ENCODE measurements at regions not wholly inside any gene's neighbourhood (a gene's known extent, or its start where the extent isn't known, plus 50 kb on each side); places are given as distances from the start of the nearest gene placed in this dataset.
"Not testable (repeated sequence)": the region's sequence is repeated elsewhere in the genome, so short reads cannot be mapped to it uniquely, and the experiment has no call there.

DNA sequence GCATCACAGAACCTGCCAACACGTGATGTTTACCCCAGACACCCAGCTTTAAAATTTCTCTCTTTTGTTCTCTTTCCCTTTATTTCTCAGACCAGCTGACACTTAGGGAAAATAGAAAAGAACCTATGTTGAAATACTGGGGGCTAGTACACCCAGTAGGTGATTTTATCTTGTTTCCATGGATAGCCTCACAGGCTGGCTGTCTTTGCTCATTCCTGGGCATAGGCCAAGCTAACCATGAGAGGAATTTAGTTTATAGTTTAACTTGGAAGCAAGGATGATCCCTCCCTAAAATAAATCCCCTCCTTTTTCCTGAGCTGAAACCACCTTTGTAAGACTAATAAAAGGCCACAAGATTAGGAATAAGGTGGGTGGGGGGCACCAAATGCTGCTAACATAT lies 362.7 kb downstream of the GJA1 start:
- not testable (repeated sequence) for H3K9me3 ChIP-seq (ENCODE audit: low read depth, low read length); H3K4me3 ChIP-seq (ENCODE audit: low read length); H3K4me1 ChIP-seq (ENCODE audit: insufficient read depth, low read length); H3K27me3 ChIP-seq (ENCODE audit: insufficient read depth, low read length)

GRCh38 chr6:121799574-121799973 lies 364.1 kb downstream of the GJA1 start:
- no peak overlapping the region for H3K4me3 ChIP-seq (ENCODE audit: low read length)
- no peaks in the 10 kb centered on the region for H3K4me1 ChIP-seq (ENCODE audit: insufficient read depth, low read length)
- H3K9me3 ChIP-seq (ENCODE audit: low read depth, low read length), result no peaks in the 10 kb centered on the region
- H3K27me3 ChIP-seq (ENCODE audit: insufficient read depth, low read length), result no peaks in the 10 kb centered on the region

- Histone ChIP-seq H3K4me1 (ENCODE audit: insufficient read depth, low read length) (no peaks in the 10 kb centered on the region), H3K27me3 (ENCODE audit: insufficient read depth, low read length) (no peaks in the 10 kb centered on the region), H3K4me3 (ENCODE audit: low read length) (no peak overlapping the region), H3K9me3 (ENCODE audit: low read depth, low read length) (no peaks in the 10 kb centered on the region)
These were observed 364.6 kb downstream of the GJA1 start for GRCh38 chr6:121800047-121800446.

GRCh38 chr6:121806116-121806515 lies 370.7 kb downstream of the GJA1 start:
- Histone ChIP-seq H3K27me3 (ENCODE audit: insufficient read depth, low read length) (no peaks in the 10 kb centered on the region), H3K9me3 (ENCODE audit: low read depth, low read length) (no peaks in the 10 kb centered on the region), H3K4me1 (ENCODE audit: insufficient read depth, low read length) (no peaks in the 10 kb centered on the region), H3K4me3 (ENCODE audit: low read length) (no peak overlapping the region)

- Histone ChIP-seq H3K27me3 (ENCODE audit: insufficient read depth, low read length) (no peaks in the 10 kb centered on the region), H3K4me1 (ENCODE audit: insufficient read depth, low read length) (no peaks in the 10 kb centered on the region), H3K9me3 (ENCODE audit: low read depth, low read length) (no peaks in the 10 kb centered on the region), H3K4me3 (ENCODE audit: low read length) (no peak overlapping the region)
These were observed 373.8 kb downstream of the GJA1 start for GRCh38 chr6:121809211-121809610.

GRCh38 chr6:121810158-121811032 lies 374.9 kb downstream of the GJA1 start:
- Histone ChIP-seq H3K27me3 (ENCODE audit: insufficient read depth, low read length) (no peaks in the 10 kb centered on the region), H3K4me1 (ENCODE audit: insufficient read depth, low read length) (no peaks in the 10 kb centered on the region), H3K9me3 (ENCODE audit: low read depth, low read length) (no peaks in the 10 kb centered on the region), H3K4me3 (ENCODE audit: low read length) (no peak overlapping the region)

- no peaks in the 10 kb centered on the region for H3K27me3 ChIP-seq (ENCODE audit: insufficient read depth, low read length)
- H3K4me1 ChIP-seq (ENCODE audit: insufficient read depth, low read length), result no peaks in the 10 kb centered on the region
- no peaks in the 10 kb centered on the region for H3K9me3 ChIP-seq (ENCODE audit: low read depth, low read length)
- H3K4me3 ChIP-seq (ENCODE audit: low read length), result no peak overlapping the region
These were observed 375.7 kb downstream of the GJA1 start for GRCh38 chr6:121811106-121811505.

DNA sequence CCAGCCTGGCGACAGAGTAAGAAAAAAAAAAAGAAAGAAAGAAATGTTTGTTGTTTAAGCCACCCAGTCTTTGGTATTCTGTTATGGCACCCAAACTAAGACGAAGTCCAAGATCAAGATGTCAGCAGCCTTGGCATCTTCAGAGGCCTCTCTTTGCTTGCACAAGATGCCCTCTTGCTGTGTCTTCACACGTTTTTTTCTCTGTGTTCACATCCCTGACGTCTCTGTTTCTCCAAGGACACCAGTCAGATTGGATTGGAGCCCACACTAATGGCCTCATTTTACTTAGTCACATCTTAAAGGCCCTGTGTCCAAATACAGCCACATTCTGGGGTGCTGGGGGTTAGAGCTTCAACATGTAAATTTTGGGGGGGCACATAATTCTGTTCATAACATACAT lies 380.9 kb downstream of the GJA1 start:
- Histone ChIP-seq H3K27me3 (ENCODE audit: insufficient read depth, low read length) (no peaks in the 10 kb centered on the region), H3K4me3 (ENCODE audit: low read length) (no peak overlapping the region), H3K4me1 (ENCODE audit: insufficient read depth, low read length) (no peaks in the 10 kb centered on the region), H3K9me3 (ENCODE audit: low read depth, low read length) (no peaks in the 10 kb centered on the region)

- H3K27me3 ChIP-seq (ENCODE audit: insufficient read depth, low read length), result no peaks in the 10 kb centered on the region
- no peaks in the 10 kb centered on the region for H3K4me1 ChIP-seq (ENCODE audit: insufficient read depth, low read length)
- H3K9me3 ChIP-seq (ENCODE audit: low read depth, low read length), result no peaks in the 10 kb centered on the region
- H3K4me3 ChIP-seq (ENCODE audit: low read length), result no peak overlapping the region
These were observed 381.6 kb downstream of the GJA1 start for GRCh38 chr6:121816906-121817540.

DNA sequence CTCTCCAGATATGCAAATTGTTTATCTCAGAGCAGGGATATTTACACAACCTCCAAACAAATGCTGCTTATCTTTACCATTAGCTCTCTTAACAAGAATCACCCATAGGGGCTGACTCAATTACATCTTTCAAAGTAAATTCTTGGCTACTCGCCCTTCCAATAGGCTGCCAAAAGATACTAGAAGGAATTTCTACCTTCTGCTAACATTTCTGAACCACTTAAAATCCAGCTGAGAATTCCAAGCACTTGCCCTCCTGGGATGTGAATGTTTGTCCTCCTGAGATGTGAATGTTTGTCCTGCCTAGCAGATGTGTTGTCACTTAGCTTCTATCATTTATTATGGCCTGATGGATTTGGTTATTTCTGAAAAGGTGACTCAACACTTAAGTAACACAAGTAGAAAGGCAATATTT lies 388.0 kb downstream of the GJA1 start:
- H3K4me1 ChIP-seq (ENCODE audit: insufficient read depth, low read length), result no peaks in the 10 kb centered on the region
- H3K27me3 ChIP-seq (ENCODE audit: insufficient read depth, low read length), result no peaks in the 10 kb centered on the region
- no peaks in the 10 kb centered on the region for H3K9me3 ChIP-seq (ENCODE audit: low read depth, low read length)
- no peak overlapping the region for H3K4me3 ChIP-seq (ENCODE audit: low read length)

DNA sequence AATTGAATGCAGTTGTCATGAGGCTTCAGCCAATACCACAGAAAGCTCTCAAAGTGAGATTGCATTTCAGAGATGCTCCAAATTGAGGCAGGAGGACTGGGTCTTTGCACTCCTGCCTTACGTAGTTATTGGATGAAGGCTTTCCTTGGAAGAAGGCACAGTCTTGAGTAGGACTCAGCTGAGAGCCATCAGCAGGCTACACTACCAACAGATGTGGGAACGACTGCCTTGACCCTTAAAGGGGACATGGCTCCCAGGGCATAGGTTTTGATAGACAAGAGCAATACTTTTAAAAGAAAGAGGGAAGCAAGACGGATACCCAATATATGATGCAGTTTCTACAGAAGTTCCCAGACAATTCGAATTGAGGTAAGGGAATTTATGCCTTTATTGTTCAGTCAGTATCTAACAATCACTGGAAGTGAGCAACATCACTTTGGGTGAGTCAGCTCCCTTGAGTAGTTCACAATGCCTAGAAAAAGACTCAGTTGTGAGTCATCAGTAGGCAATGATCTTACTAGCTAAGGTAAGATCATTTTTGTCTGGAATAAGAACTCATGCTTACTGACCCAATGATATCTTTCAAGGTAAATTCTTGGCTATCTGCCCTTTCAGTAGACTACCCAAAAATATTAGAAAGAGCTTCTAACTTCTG lies 390.8 kb downstream of the GJA1 start:
- Histone ChIP-seq H3K4me3 (ENCODE audit: low read length) (no peak overlapping the region), H3K27me3 (ENCODE audit: insufficient read depth, low read length) (no peaks in the 10 kb centered on the region), H3K4me1 (ENCODE audit: insufficient read depth, low read length) (no peaks in the 10 kb centered on the region), H3K9me3 (ENCODE audit: low read depth, low read length) (no peaks in the 10 kb centered on the region)

DNA sequence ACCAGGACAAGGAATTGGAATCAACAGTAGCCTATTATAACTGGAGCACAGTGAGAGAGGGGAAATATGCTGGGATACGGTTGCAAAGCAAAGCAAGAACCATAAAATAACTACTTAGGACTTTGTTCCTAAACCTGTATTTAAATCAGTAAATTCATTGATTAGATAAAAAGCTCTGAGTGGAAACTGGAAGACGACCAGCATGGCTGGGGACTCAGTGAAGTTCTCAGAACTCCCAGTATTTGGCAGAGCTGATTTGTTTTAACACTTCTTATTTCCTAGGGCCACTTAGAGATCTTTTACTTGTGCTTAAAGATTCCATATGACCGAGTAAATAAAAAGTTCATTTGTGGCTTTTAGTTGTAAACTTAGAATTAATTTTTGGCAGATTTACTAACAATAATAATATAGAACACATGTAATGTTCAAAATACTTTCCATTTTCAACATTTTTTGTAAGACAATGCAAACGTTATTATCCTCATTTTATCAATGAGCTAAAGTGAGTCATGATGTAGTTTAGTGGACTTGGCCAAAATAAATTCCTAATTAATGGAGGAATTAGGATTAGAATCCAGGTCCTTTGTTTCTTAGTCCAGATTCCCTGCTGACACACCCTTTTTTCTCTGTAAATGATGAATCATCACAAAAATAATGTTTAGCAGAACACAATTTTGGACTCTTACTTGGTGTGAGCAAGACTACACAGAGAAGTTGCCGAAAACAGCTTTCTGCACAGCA lies 392.9 kb downstream of the GJA1 start:
- H3K27me3 ChIP-seq (ENCODE audit: insufficient read depth, low read length), result no peaks in the 10 kb centered on the region
- no peaks in the 10 kb centered on the region for H3K4me1 ChIP-seq (ENCODE audit: insufficient read depth, low read length)
- H3K9me3 ChIP-seq (ENCODE audit: low read depth, low read length), result no peaks in the 10 kb centered on the region

GRCh38 chr6:121830736-121831135 lies 395.3 kb downstream of the GJA1 start:
- Histone ChIP-seq H3K4me1 (ENCODE audit: insufficient read depth, low read length) (no peaks in the 10 kb centered on the region), H3K9me3 (ENCODE audit: low read depth, low read length) (no peaks in the 10 kb centered on the region), H3K4me3 (ENCODE audit: low read length) (no peak overlapping the region), H3K27me3 (ENCODE audit: insufficient read depth, low read length) (no peaks in the 10 kb centered on the region)

More for the DNA sequence above, 392.9 kb downstream of the GJA1 start:
- no peak overlapping the region for H3K4me3 ChIP-seq (ENCODE audit: low read length)

DNA sequence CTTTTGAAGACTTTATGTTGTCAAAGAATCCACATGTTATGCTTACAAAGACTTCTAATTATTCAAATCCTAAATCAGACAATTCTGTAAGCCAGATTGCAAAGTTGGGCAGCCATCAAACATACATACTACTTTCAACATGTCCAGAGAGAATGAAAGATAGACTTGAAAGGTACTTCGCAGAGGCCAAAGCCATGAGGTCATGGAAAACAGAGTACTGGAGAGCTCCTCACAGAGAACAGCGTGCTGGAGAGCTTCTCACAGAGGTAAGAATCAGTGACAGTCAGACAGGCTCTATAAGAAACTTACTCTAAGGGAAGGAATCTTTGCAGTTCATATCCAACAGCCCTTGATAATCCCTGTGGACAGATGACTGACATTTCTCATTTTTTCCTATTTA lies 400.2 kb downstream of the GJA1 start:
- H3K4me3 ChIP-seq (ENCODE audit: low read length), result no peak overlapping the region
- H3K27me3 ChIP-seq (ENCODE audit: insufficient read depth, low read length), result no peaks in the 10 kb centered on the region
- H3K4me1 ChIP-seq (ENCODE audit: insufficient read depth, low read length), result no peaks in the 10 kb centered on the region
- no peaks in the 10 kb centered on the region for H3K9me3 ChIP-seq (ENCODE audit: low read depth, low read length)
